Activated gamma-delta T cell treated with anti-CD3 and anti-CD28 coated beads, Interleukin-2, amount 50 U/mL, for 16 hours (primary cell): ENCODE measurements at regions not wholly inside any gene's neighbourhood (a gene's known extent, or its start where the extent isn't known, plus 50 kb on each side); places are given as distances from the start of the nearest gene placed in this dataset.

Experiments used
- DNase-seq: peaks from one replicate; pipeline ENCODE4 v3.0.0-alpha.2; 2020; ENCODE audit warnings: low read depth

DNA sequence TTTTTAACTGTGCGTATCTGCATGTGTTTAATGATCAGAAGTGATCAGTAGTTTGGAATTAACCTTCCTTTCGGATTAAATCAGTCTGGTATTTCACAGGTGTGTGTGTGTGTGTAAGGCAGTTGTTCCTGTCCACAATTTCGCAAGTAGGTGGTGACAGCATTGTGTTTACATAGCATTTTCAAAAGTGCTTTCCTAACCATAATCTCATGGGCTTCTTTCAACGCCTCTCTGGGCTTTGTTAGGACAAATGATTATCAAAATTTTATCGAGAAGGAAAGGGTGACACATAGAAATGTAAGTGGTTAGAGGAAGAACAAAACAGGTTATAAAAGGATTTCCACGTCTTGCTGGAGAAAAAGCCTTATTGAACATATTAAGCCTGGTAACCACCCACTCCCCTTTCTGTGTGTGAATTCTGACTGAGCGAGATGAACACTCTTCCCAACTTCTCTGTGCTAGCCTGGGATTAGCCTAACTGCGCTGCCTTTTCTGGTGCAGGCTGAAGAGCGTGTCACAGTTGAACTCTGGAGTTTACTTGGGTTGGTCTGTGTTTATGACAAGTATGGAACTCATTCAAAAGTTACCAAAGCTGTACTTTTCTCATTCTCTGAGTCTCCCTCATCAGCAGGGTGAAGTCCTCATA is 292.3 kb upstream of the PITRM1 start:
- DNase-seq: no peak

DNA sequence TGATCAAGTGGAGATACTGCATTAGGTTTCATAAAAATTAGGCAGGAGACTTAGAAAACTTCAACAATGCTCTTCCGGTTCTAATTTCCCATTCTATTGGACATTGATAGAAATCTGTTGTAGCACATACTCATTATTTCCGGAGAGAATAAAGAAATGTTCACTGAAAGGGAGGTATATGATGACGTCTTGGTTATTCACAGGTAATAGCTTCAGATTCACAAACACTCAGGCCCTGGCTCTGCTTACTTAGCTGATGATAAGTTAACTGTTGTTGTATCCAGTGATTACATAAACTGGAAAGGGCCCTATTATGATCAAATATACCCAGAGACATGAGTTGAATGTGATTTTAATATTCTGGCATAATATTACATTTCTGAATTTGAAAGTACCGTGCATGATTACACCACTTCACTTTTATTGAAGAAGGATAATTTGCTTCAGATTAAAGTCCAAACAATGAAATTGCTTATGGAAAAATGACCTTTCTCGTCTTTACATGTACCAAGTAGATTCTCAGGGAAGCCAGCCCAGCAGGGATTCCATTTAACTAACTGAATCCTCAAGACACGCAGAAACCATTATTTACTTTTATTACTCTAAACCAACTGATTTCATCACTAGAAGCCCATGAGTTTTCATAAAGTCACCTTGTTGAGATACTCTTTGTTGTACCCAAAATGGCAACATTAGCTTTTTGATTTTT is 288.0 kb upstream of the PITRM1 start:
- no peak for DNase-seq

DNA sequence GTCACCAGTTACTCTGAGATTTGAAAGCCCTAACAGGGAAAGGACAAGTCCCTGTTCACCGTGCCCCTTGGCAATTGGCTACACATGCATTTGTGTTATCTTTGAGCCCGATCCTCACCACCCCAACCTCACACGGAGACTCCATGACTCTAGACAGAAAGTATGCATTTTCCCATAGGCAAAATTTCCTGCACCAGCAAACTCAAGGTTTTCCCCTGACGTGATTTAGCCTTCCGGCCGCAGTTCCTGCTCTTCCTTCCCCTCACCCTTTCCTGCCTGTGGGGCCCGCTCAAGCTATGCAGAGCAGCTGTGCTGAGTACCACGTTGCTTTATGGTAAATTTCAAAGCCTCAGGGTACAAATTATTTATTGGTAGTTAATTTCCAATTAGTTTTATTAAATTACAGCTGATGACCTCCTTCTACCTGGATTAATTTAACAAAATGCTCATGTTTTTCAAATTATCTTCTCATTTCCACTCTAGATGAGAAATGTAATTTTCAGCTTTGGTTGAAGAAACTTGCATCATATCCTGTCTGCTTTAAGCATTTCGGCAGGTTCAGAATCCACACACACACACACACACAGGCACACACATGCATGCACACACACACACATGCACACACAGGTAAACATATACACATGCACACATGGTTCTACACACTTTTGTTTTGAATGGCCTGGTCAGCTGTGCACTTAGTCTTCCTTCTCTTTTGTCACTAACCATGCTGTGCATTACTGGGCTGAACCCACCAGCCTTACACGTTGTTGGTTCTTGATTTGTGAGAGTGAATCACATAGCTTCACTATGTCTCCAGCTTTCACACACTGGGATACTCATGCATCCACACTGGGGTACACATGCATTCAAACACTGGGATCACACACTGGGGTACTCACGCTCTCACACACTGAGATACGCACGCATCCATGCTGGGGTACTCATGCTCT is 283.1 kb upstream of the PITRM1 start:
- DNase-seq: no peak

DNA sequence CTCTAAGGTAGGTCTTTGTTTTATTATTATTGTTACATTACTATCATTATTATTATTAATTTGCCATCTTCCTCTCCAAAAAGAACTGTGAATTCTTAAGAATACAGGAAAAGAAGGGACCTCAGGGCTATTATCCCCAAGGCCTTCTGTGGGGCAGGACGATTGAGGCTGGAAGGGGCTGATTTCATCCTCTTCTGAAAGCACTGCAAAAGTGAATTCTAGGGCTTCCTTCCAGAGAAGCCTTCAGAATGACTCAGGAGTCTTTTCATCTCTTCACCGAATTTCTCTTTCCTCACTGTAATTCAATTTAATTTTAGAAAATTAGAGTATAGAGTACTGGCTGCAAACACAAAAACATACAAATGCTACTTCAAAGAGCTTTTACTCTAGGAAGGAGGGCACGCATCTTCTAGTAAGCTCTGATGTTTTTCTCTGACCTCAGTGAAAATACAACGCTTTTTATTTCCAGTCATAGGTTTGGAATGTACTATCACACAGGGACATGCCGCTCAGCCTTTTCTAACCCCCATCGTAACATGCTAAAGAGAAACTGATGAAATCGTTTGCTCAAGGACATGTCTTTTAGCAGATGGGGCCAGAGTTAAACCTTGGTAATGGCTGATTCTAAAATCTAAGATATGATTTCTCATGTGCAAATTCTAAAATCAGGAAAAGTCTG is 280.2 kb upstream of the PITRM1 start:
- DNase-seq: no peak

DNA sequence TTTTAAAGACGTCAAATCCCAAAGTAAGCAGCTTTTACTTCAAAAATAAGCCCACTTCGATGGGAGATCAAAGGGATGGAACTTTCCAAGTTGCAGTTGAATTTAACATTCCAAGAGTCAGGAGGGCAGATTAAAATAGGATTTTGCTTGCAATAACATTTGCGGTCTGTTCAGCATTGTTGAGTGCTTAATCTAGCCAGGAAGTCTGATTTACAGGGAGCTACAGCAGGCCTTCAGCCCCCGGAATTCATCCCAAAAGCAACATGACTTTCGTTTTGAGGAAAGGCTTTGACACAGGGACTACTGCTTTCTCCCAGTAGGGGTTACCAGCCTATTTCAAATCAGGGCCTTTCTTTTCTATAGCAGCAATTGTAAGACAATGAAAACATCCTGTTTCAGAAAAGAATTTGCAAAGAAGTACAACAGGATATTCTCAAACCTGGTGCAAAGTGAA is 279.6 kb upstream of the PITRM1 start:
- no peak for DNase-seq

DNA sequence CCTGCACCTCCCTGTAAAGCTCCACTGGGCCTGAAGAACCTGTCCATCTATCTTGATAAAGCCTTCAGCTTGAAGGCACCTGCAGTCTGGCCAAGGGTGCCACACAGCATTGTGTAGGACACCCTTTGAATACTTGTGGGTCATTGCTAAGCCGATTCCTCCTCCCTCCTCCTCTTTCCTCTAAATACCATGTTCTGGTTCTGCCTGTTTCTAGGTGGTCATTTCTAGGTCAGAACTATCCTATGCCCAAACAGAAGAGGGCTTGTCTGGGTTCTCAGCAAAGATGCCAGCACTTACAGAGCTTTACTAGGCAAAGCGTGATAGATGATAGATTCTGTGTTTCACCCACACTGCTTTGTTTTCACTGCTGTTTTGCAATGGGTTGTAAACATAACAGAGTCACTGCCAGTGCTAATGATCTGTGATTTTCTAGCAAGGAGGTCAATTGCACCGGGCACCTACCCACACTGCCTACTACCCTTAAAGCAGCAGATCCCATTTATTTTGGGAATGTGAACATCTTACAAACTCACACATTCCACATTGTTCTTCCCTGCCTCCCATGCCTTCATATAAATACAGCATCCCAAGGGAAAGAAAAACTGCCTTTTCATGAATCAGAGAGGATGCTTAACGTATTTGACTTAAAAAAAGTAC is 279.1 kb upstream of the PITRM1 start:
- DNase-seq: no peak

DNA sequence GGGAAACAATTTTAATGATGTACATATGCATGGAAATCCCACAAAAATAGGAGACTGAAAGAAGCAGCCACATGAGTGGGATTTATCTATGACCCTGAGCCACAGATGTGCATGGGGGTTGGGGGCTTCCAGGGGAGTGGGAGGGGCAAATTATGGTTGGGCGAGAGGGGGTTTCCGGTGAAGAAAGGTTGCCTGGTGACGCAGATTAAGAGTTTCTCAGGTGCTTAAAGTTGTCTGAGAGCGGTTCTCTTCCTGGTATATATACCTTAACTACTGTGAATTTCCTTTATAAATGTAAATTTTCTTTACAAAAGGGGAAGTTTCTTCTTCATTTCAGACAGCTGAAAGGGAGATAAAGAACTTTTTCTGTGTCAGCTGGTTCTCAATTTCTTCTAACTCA is 273.6 kb upstream of the PITRM1 start:
- DNase-seq: no peak

DNA sequence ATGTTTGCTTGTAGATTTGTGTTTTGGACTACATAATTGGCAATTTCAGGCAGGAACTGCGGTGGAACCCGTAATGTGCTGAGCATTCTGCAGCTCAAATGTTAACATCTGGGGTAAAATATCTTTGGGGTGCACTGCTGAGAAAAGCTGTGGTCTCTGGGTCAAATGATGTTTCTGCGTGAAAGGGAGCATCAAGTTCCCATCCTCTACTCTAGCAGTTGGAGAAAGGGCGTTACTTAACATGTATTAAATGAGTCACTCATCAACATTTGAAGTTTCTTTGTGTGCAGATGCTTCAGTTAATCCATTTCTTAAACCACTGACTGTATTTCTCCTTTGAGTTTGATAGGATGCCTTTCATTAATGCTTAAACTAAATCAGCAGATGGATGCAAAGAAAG is 273.1 kb upstream of the PITRM1 start:
- DNase-seq: no peak

DNA sequence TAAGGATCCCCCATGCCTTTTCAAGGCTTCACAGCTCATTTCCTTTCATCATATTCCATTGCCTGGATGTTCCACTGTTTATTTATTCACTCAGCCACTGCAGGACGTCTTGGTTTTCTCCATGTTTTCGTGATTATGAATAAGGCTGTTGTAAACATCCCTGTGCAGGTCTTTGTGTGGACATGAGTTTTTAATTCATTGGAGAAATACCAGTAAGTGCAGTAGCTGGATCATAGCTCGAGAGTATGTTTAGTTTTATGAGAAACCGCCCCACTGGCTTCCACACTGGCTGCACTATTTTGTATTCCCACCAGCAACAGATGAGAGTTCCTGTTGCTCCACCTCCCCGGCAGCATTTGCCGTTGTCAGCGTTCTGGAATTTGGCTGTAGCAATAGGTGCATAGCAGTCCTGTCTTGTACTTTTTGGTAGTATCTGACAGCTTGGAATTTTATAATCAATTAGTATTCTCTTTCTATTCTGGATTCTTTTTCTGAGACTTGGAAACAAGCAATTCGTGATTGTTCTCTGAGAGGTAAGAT is 269.9 kb upstream of the PITRM1 start:
- DNase-seq: no peak

DNA sequence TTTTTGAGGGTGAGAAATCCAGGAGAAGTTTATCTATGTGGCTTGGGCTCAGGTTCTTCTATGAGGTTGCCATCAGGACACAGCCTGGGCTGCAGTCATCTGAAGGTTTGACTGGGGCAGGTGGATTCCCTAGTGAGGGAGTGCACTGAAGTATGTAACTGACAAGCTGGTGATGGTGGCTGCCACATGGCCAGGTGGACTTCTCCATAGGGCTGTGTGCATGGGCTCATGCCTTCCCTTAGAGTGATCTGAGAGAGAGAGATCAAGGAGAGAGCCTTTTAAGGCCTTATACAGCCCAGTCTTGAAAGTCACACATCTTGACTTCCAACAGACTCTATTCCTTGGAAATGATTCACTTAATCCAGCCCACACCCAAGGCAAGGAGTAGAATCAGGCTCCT is 266.6 kb upstream of the PITRM1 start:
- no peak for DNase-seq

DNA sequence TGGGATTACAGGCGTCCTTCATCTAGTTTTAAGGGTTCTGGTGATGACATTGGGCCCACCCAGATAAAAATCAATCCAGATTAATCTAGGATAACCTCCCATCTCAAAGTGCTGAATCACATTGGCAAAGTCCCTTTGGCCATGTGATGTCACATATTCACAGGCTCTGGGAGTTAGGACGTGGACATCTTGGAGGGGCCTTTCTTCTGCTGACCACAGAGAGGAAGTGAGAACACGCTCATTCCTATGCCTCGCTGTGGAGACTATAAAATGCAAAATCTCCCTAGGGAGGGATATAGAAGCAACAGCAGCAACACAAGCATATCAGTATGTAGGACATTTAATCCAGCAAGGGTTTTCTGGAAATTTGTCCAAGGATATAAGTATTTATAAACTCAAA is 266.0 kb upstream of the PITRM1 start:
- no peak for DNase-seq

DNA sequence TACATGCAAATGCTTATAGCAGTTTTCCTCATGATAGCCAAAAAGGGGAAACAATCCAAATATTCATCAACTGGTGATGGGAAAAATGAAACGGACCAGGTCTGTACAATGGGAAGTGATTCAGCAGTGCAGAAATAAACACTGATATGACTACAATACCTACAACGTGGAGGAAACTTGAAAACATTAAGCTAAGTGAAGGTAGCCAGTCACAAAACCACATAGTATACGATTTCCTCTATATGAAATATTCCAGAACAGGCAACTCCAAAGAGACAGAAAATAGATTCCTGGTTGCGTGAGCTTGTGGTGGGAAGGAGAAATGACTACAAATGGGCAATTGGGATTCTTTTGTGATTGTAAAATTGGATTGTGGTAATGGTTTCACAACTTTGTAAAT is 263.1 kb upstream of the PITRM1 start:
- DNase-seq: no peak

DNA sequence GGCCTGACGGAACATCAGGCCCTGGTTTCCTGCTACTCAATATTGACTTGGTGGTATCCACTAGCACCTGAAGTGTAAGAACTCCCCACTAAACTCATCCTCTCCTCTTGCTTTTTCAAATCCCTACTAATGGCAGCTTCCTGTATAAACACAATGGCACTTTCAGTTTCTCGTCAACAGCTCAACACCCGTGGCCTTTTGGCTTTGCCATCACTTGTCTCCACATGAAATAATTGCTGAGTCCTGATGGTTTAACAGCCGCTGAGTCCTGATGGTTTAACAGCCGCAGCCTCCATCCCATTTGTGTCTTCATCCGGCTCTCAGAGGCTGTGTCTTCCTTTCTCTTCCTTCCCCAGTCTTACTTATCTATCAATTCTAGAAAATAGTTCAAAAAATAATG is 261.4 kb upstream of the PITRM1 start:
- no peak for DNase-seq

DNA sequence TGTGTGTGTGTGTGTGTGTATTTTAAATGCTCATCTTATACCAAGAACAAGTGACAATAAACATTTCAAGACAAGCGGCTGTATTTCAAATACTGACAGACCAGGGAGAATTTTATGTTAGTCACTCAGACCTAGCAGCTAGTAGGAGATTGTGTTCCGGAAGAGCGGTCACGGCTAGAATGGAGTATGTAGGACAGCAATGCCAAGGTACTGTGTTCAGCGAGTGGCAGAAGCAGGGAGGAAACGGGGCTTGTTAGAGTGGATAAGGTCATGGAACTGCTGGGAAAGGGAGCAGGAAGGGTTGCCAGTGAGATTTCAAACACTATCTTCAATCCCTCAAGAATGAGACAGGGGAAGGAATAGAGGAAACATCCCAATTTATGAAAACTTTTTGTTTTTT is 260.5 kb upstream of the PITRM1 start:
- DNase-seq: no peak

DNA sequence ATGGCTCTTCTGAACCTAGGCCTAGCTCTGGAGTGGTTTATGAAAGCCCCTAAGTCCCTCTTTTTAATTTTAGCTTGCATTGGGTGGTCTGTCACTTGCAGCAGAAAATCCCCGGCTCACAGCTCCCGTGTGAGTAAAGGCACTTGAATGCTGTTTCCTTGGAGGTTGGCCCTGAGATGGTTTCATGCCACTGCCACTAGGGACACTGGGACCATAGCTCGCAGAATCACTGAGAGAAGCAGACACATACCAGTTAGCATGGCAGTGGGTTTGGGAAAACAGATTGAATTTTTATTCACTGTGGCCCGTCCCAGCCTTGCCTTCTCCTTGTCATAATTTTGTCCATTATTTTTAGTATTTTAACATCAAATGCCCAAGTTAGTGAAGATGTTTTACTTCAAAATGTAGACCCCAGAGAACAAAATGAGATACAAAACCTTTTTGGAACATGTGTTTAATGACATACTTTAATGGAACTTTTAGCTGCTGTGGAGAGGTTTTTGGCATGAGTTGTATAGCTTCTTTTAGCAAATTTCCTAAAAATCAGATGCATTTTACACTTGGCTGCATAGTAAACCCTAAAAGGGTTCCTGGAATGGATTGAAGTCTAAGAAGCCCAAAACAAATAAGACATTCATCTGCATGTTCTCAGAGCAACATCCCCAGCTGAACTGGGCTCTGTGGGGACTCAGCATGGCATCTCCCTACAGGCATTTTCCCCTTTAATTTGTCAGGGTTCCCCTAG is 259.7 kb upstream of the PITRM1 start:
- DNase-seq: no peak

DNA sequence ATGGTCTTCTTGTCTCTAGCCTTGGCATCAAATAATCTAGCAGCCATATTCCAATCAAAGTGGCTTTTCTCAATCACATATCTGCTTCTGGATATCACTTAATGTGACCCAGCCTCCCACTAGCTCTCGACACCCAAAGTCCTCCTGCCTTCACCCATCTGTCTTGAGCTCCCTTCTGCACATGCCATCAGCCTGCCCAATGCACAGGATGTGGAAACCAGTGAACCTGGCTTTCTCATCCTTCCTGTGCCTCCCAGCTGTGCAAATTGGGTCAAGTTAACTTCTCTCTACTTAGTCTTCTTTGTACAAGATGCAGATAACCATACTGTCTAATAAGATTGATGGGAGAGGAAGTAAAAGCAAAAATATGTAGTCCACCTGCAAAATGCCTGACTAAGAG is 257.9 kb upstream of the PITRM1 start:
- no peak for DNase-seq

DNA sequence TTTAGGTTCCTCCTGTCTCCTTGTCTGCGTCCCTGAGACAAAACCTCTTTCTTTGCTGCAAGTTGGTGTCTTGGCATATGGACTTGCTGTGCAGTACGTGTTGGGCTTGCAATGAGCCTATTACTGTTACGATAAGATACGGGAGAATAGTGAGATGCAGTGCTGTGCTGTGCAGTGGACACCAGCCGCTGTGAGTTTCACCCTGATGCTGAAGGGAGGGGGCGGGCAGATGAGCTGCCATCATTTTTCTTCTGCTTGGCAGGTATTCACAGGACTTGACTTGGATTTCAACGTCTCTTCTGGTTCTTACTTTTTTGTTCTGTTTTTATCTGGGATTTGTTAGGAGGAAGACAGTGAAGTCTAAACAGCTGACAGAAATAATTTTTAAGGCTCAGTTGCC is 257.1 kb upstream of the PITRM1 start:
- no peak for DNase-seq

DNA sequence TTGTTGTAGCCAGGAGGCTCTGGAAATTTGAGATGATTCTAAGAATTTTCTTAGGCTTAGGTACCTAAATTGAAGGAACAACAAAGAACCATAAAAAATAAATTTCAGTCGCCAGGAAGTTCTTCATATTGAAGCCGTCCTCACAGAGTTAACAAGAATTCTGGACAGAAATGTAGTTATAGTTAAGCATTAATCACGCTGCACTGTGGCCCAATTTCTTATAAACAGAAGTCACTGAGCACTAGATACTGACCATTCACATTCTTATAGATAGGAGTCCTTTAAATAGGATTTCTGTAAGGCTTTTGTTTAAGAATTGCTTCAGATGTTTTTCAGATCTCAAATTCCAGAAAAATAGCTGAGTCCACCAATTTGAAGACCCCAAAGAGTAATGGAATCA is 256.2 kb upstream of the PITRM1 start:
- DNase-seq: no peak

DNA sequence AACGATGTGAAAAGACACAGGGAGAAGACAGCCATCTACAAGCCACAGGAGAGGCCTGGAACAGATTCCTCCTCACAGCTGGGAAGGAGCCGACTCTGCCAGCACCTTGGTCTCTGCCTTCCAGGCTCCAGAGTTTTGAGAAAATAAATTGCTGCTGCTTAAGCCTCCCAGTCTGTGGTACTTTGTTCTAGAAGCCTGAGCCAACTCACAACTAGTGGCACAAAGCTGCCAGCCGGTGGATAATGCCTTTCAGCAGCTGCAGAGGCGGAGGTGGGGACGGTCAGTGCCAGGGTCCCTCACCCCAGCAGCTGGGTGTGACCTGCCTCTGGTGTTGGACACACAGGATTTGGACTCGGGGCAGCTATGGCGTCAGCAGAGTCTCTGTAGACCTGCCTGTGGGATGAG is 255.4 kb upstream of the PITRM1 start:
- DNase-seq: no peak

DNA sequence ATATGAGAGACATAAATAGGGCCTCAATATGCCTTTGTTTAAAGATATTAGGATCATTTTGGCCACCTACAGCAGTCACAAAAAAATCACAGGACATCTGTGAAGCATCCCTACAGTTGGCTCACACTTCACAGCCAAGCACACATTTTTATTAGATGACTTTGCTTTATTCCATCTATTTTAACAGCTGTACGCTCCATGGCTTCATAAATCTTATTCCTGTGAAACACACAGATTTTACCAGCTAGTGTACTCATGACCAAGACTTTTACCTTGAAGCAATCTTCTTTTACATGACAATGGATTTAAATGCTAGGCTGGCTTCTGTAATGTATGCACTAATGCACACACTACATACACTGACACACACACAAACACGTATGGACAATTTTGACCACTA is 254.8 kb upstream of the PITRM1 start:
- no peak for DNase-seq
